GM18861 (cell line): ENCODE measurements at regions not wholly inside any gene's neighbourhood (a gene's known extent, or its start where the extent isn't known, plus 50 kb on each side); places are given as distances from the start of the nearest gene placed in this dataset.
"Not testable (repeated sequence)": the region's sequence is repeated elsewhere in the genome, so short reads cannot be mapped to it uniquely, and the experiment has no call there.

ENCODE experiments used
- ATAC-seq: cut with Tn5 transposase; IDR thresholded peaks from one replicate; pipeline ENCODE4 v1.9.1; 2021; ENCODE audit not compliant: unreplicated experiment

DNA sequence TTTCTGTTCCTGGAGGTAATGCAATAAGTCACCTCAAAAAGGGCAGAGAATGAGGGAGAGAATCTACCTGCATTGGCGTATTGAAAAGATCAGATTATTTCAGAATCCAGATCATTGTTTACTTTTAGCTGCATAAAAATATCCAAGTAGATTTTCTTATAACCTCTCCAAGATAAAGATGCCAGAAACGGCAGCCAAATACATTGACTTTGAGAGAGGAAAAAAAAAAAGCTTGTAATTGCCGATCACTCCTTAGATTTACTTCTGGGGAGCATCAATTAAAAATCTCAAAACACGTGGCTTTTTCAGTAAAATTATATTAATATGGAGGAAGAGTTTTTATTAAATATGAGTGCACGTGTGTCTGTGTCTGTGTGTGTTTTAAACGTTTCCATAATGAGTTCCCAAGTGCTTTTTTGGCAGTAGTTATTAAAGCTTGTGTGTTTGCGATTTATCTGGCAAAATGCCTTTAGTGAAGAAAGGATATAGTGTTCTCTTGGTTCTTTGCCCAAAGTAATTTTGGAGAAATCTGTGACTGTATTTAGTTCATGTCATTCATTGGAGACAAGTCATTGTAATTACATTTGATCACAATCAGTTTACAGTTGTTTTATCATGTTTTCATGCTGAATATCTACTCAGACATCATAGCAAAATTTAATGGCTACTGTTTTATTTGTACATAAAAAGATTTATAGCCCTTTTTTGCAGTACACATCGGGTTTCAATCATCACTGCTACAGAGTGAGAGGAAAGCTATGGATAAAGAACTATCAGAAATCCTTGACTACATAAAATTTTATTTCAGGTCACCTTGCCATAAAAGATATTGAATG lies 176.1 kb downstream of the TM9SF2 start:
- no peak for ATAC-seq

DNA sequence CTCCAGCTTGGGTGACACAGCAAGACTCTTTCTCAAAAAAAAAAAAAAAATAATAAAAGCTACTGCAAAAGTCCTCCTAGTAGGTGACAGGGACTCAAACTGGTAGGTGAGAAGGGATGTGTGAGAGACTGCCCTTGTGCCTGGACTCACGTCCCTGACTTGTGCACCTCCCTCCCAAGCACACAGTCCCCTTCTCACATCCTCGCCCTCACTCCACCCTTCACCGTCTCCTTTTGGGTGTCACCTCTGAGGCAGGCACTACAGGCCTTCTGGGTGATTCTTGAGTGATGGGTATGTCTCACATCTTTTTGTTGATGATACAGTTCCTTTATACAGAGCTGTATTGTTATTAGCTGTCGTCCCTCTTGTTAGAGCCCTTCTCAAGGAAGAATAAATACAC lies 170.5 kb downstream of the TM9SF2 start:
- ATAC-seq, result no peak

DNA sequence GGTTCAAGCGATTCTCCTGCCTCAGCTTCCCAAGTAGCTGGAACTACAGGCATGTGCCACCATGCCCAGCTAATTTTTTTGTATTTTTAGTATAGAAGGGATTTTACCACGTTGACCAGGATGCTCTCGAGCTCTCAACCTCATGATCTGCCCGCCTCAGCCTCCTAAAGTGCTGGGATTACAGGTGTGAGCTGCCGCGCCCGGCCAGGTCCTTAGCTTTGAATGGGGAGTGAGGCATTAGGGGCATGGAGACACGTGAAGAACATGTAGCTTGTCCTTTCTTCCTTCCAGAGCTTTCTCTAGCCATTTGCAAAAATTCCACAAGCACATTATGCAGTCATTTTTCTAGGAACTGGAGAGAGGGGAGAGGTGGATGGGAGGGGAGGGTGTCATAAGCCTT lies 167.8 kb downstream of the TM9SF2 start:
- not testable (repeated sequence) for ATAC-seq

DNA sequence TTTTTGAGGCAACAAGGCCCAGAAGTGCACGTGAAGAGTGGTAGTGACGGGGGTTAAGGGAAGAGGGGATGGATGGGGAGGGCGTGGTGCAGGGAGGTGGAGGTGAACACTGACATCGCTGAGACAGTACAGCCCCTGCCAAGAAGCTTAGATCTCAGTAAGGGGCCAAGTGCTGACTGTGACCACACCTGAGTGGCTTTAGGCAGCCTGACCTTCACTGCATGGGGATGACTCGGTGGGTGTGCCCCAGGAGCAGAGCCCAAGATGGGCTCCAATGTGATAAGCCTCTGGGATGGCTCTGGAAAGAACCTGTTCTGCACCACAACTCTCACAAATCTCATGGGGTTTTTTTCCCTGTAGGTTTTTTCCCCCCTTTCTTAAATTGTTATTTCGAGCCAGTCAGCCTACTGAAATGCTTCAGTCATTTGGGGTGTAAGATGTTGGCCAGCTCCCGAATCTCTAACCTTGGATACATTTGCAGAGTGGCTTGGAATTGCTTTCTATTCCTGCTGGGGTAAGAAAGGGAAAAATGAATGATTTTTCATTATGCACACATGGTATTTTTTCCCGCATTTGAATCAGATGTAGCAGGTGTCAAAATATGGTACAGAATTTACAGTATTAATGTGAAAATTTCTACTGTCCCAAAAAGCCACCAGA lies 165.0 kb downstream of the TM9SF2 start:
- no peak for ATAC-seq

DNA sequence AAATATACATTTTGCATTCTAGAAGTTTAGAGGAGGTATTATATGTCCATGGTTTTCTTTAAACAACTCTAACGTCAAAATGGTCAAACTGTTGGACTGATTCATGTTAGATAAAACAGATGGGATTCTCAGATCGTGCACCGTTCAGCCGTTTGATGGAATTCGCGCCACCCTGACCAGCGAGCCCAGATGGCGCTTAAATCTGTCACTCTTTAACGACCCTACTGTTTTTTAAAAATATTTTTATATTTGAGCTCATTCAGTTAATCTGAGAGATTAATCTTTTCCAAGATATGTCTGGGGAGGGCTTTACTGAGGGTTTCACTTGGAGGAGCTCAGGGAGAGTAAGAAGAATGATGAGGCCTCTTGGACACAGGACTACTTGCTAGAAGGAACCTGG lies 164.4 kb downstream of the TM9SF2 start:
- ATAC-seq, result no peak

DNA sequence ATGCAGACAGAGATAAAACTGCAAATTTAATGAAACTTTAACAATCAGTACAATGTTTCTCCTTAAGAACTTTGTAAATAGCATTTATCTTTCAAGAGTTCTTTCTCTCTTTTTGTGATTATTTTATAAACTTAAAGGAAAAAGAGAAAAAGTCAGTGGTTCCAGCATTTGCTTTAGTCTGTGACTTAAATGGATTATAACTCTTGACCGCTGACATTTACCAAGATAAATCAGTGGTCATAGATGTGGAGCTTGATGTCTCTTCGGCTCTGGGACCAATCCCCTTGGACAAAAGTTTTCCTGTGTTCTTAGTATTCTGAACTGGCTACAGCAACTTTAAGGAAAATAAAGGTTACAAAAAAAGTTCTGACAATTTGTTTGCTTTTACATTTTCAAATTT lies 162.6 kb downstream of the TM9SF2 start:
- ATAC-seq, result no peak

DNA sequence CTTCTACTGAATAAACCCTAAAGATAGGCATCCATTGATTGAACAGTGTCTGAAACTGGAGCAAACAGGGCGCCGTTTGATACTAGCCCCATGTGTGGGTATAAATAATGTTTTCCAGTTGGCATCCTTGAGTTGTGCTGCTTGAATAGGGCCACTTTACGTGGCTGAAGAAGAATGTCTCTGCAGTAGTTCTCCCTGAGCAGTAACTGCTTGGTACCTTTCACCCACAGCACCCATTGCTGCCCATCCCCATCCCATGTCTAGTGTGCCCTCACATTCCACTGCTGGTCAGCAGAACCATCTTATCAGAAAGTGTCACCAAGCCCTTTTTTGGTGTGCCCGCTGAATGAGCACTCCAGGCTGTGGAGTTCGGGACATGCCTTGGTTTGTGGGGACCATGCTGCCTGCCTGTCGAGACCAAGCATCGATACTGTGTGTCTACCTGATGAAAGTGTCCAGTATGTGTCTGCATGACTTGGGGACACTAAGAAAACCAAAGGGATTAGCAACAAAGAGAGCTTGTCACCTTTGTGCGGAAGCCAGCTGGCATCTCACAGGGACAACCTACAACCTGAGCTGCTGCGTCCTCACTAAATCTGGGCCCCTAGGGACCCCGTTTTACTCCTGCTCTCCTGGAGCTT lies 162.0 kb downstream of the TM9SF2 start:
- no peak for ATAC-seq

DNA sequence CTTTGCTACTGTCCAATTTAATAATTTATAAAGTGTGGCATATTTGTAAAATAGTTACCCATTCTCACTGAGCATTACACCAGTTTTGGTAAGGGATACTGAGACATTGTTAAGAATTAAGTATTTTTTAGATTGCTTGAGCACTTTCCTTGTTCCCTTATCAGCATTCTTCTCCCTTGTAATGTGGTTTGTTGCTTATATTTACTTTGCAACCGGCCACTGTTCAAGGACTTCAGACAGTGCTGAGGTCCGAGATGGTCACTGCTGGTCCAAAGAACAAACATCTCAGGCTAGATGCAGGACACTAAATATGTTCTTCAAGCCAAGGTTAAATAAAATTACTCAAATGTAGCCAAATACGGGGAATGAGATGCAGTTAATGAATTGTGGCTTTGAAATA lies 161.4 kb downstream of the TM9SF2 start:
- ATAC-seq, result no peak

DNA sequence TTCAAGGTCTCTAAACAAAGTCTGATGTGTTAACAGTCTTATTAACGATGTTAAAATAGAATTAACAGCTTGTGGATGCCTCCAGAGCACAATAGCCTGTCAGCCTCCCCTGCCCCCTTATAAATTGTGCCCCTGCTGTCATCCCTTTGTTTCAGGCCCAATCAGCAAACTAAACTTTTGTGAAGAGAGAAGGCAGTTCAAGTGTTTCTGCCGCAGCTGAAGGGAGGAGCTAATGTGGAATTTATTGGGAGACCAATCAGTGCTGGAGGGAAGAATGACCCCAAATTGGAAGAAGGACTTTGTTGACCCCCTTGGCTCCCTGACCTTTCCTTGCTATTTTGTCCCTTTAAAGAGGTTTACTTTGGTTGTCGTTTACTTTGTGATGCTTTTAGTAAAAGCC lies 160.5 kb downstream of the TM9SF2 start:
- ATAC-seq, result no peak

DNA sequence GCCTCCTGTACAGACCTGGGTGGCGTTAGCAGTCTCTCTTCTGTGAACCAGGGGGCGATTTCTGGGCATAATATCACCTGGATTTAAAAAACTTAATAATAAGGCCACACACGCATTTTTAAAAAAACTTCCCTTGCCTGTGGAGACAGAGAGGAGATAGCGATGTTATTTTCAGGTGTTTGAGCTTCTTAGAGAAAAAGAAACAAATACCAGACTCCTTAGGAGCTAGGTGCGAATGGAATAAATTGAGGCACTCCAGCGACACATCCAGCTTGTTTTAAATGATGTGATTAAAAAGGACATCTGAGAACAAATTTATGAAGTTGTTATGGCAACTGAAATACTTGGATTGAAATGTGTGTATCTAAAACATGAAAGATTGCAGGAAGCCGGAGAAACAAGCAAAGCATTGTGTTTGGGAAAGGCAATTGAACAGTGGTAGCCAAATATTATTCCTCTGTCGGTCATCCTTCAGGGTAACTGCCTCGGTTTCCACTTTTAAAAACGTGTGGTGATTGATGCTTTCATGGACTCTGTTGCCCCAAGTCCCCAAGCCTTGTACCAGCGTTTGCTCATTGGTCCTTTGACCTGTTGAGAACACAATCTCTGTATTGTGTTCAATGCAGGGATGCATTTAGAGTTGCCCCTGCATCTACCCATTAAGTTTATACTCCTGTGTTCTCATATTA lies 158.7 kb downstream of the TM9SF2 start:
- ATAC-seq, result no peak

DNA sequence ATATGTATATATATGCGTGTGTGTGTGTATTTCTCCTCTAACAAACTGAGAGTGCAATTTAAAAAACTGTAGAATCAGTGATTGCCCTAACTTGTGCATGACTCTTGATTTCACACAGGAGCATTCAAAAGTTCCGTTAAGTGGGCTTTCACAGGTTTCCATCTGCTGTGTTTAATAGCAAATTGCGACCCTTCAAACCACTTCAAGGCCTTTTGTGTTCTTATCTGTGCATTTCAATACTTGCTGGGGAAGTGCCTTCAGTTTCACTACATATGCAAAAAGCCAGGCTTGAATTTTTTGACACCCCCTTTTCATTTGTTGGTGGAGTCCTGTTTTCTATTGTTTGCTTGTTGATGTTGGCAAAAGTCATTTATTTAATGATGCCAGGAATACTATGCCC lies 158.0 kb downstream of the TM9SF2 start:
- ATAC-seq, result no peak

DNA sequence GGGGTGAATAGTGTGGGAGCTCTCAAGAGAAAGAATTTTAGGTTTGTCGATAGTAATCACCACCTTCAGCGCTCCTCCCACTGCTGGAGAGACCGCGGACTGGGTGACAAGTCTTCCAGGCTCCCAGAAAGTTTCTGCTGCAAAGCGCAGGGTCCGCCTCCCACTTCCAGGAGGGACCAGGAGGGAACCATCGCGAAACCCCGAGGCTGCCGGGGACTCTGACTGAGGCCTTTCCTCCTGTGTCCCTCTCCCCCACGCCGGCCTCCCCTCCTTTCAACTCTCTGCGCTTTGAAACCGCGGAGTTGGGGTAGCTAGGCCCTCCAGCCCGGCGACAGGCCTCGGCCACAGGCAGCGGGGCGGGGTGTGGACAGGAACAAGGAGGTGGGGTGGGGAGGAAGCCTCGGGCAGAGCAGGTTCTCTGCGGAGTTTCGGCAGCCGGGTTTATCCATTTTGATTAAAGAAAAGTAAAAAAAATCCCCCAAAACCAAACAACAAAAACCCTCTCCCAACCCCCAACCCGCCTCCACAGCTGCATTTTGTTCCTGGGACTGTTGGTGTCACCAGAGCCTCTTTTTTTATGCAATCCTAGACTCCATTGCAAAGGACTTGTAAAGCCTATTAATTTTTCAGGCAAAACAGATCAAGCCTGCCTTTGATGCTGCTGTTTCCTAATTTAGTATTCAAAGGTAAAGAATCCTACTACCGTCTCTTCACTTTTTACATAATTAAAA lies 157.2 kb downstream of the TM9SF2 start:
- ATAC-seq, result peak; percentile 40

DNA sequence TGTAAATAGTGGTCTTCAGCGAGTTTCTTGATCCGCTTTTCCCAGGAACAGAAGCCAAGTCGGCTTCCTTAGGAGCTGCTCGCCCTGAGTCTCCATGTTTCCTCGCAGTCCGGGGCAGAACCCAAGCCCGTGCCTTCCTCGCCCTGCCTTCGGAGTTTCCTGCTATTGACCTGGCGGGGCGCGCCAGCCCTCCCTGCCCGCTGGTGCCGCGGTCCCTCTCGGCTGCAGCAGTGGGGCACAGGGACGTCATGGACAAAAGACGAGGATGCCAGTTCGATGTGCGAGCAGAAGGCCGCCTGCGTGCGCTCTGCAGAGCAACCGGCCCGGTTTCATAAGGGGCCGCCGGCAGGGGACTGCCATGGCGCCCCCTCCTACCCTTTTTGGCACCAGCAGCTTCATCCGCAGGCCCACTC lies 156.6 kb downstream of the TM9SF2 start:
- ATAC-seq, result no peak

DNA sequence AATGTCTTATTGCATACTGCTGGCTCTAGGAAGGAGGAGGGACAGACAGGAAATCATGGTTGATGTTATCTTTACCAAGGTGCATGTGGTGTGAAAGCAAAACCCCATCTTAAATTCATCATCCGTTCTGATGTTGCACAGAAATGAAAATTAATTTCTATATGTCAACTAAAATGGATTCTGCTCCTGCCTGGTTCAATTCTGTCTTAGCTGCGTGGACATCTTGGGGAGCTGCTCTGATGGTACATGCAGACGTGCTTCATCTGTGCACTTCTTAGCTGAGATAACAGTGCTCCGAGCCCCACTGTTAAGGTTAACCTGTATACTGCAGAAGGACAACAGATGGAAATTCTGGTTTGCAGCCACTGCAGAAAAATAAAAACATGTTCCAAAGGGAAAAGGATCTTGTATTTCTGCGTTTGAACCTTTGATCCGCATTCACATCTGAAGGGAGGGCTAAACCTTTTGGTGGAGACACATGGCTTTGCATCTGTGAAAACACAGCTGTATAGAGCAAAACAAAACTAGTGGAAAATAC lies 155.6 kb downstream of the TM9SF2 start:
- no peak for ATAC-seq

DNA sequence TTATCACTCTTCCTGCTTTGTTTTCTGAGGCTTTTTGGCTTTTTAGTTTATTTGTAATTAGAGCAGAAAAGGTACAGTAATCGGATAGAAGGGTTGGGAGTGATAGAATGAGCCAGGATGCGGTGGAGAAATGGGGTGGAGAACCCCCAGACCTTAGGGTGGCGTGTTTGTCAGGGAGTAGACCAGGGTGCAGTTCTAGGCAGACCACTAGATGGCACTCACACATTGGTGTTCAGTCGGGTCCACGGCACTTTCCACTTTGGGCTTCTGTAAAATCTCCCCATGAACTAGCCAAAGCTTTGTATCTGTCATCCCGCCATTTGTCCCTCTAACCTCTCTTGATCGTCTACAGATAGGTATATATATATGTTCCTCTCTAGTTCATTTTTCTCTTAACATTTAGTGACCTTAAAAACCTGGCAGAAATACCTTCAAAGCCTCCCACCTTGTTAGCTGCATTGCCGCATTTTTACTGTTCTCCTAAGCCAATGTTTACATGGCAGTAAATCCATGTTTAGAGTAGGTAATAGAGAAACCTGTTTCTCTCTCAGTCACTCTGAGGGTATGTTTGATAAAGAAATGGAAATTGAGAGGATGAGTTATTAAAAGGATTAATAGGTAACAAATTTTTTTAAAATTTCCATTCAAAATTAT lies 154.9 kb downstream of the TM9SF2 start:
- ATAC-seq, result peak; percentile 42

DNA sequence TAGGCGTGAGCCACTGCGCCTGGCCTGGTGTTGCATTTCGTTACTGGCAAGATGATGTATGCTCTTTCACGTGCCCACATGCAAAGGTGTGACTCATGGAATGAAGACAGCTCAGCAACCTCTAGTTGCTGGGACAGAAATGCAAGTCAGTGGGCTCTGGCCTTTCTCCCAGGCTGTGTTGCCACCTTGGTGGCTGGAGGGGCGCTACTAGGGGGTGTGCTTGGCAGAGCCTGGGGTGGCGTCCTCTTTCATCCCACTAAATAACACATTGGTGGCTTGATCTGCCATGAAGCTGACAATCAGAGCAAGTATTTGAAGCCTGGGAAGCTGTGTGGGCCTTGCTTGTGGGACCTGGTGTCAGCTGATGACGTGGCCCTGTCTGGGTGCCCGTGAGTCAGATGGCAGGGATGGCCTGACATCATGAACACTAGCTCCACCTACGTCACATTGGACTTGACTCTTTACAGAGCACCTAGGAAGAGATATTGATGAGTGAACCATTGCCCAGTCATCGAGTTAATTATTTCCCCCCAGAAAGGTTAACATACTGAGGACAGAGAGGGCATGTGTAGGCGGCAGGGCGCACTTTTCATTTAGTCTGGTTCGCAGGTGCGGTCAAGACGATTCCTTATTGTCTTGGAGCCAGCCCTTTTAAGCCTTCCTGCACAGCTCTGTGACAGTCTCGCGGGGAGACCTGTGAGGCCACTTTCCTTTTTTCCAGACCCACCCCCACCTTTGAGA lies 154.2 kb downstream of the TM9SF2 start:
- peak; percentile 61 for ATAC-seq

DNA sequence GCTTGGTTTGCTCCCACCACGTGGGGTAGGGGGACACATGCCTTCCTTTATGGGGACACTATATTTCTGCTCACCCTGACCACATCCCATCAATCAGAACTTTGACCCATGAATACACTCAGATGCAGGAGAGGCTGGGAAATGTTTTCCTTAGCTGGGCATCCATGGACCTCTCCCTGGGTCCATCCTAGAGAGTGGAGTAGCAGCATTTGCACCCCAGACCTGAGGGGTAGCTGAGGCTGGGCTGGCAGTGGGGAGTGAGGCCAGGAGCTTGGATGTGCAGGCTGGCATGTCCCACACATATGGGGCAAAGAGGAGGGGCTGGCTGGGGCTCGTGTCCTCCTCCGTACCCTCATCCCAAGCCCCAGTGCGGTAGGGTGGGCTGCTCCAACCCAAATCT lies 152.8 kb downstream of the TM9SF2 start:
- ATAC-seq, result no peak

DNA sequence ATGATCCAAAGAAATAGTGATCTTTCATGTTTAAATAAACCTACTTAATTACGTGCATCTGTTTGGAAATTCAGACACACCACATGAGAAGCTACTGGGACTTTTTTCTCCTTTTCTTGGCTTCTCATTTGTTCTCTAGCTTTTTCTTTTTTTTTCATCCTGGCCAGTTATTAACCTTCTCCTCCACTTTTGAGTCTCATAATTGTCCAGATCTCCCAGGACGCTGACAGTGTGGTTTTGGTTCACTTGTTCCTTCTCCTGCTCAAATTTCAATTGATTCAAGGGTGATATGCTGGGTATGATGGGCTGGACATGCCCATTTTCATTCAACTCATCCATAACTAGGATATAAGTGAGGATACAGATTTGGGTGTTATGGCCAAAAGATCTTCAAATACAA lies 152.3 kb downstream of the TM9SF2 start:
- no peak for ATAC-seq

DNA sequence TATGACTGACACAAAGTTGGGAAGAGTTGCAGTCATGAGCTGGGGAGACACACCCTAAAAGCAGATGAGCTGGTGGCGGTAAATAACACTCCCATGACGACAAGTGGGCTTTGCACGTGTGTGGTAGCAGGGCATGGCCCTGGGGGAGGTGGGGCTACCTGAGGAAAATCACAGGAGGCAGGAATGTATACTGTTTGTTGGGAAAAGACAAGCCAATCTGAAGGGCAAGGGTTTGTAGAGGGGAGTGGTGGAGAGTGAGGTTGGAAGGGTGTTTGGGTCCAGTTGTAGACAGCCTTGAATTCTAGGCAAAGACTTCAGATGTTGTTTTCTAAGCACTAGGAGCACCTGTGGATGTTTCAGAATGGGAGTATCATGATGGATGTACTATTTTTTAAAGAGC lies 151.6 kb downstream of the TM9SF2 start:
- ATAC-seq, result no peak
